UCSD-AML1 (cell line): ENCODE measurements at regions not wholly inside any gene's neighbourhood (a gene's known extent, or its start where the extent isn't known, plus 50 kb on each side); places are given as distances from the start of the nearest gene placed in this dataset.

Experiments
- DNase-seq: peaks from one replicate; lab custom pipeline; 2025; ENCODE audit not compliant: unreplicated experiment; lab: John Stamatoyannopoulos, UW

DNA sequence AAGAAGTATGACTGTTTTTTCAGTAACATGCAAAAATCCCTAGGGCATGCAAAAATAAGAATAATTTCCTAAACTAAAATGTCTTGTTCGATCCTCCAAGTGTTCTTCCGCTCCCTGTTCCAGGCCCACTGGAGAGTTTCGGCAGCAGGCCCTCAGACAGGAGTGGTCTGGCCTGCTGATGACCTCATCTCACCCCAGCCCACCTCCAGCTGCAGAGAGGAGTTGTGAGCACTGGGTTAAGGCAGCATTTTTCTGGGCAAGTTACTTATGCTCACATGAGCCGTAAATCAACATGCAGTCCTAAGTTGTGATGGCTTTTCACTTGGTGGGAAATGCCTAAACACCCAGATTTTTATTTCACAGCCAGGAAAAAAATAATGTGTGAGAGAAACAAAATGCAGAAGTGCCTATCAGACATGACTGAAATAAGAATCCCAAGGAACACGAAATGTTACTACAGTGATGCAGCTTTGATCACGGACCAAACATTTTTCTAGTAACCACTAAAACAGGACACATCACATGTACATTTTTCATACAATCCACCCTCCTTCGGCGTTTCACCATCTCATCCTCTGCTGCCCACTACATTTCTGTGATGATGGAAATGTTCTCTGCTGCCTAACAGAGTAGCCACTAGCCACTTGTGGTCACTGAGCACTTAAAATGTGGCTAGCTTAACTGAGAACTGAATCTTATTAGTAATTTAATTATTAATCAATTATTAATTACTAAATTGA is 153.3 kb upstream of the TBL1X start:
- no peak for DNase-seq

DNA sequence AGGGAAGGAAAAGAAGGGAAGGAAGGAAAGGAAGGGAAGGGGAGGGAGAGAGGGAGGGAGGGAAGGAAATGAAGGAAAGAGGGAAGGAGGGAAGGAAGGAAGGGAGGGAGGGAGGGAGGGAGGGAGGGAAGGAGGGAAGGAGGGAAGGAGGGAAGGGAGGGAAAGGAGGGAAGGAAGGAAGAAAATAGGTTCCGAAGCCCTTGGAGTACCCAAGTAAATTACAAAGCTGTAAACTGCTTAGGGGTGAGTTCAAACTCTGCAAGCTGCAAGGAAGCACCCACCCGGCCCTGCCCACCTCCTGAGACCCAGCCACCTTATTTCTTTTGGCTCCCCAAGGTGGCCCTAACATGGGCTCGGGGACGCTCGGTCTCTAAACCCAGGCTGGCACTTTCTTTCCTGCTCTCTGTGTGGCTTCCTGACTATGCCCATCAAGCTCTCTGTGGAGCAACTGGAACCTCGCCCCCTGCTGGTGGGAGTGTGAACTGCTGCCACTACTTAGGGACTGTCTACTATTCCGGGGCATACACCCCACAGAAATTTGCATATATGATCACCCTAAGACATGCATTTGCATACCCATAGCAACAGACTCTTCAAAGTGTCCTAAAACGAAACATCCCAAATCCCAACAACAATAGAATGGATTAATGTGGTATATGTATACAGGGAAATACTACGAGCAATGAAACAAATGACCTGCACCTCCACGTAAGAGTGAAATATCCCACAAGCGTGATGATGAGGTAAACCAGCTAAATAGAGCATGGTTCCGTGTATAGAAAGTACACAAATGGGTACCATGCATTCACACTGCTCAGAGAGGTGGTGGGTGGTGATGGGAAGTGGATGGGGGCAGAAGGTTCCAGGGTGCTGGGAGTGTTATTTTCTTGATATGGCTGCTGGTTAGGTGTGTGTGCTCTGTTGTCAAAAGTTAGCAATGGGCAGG is 151.7 kb upstream of the TBL1X start:
- DNase-seq: peak; percentile 58

DNA sequence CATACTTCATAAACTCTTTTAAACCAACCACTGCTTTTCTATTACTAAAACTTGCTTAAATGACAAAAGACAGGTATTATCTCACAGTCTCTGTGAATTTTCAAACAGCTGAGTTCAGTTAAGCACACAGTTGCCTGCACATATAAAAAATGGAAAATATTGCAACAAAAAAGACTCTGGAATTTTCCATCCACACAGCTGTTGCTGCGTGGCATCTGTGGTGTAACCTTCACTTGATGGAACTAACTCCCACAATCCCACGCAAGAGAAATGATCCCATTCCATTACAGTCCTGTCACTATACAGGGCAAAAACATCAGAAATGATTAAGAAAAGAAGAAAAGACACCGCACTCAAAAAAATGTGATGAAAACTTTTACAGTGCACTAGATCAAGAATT is 149.8 kb upstream of the TBL1X start:
- no peak for DNase-seq

DNA sequence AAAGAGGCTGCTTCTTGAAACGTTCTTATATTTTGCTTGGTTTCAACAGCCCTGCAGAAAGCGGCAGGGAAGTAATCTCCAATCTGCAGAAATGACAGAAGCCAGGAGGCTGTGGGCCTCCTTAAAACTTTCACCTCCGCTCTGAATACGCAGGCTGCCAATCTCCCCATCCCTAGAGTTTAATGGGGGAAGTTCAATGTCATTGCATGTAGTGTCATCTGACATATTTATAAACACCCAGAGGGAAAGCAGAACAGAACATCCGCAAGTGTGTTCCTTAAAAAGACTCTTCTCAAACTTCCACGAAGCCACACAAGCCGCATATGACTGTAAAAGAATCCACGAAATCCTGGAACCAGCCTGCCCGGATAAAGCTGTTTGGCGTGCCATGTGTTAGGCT is 148.8 kb upstream of the TBL1X start:
- peak; percentile 25 for DNase-seq

DNA sequence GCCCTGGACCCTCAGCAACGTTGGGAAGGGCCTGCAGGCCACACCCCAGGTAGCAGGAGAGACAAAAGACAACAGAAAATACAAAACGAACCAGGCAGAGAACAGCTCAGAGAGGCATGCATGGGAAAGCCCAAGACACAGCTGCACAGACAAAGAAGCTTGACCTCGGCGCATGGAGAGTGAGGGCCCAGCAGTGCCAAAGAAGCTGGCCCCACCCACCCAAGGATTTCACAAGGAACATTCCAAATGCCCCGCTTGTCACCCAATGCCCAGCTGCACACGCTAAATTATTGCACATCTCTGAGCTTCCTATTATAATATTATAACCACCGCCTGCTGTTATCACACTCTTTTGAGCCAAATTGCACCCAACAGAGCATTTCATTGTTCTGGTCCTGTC is 147.7 kb upstream of the TBL1X start:
- no peak for DNase-seq

DNA sequence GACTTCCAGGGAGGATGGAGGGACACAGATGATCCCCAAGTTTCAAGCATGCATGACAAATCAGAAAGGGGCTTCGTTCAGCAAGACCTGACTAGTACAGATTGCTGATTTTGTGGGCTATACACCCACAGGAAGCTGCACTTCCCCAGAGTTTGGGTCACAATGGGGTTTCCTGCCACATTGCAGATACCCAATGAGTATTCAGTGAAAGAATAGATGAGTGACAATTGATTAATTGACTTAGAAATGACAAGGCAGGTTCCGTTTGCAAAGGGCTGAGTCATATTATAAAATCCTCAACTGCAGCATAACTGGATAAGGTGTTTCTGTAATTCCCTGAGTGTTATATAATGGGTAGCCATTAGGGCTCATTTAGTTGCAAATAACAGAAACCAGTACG is 146.6 kb upstream of the TBL1X start:
- DNase-seq: peak; percentile 32

DNA sequence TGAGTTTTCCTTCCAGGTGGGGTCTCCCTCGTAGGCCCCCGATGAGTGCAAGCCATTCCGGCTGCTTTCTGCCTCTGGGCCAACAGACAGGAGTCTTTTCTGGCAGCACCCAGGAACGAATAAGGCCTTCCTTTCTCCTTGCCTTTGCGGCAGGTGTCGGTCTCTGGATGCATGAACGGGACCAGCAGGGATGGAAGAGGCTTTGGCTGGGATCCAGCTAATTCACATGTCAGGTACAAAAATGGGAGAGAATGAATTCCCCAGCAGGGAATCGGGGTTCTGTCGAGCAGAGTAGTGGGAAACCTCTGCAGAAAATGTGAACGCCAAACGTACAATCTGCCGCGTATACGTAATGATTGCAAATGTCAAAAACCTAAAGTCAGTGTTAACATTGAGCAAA is 146.1 kb upstream of the TBL1X start:
- no peak for DNase-seq

DNA sequence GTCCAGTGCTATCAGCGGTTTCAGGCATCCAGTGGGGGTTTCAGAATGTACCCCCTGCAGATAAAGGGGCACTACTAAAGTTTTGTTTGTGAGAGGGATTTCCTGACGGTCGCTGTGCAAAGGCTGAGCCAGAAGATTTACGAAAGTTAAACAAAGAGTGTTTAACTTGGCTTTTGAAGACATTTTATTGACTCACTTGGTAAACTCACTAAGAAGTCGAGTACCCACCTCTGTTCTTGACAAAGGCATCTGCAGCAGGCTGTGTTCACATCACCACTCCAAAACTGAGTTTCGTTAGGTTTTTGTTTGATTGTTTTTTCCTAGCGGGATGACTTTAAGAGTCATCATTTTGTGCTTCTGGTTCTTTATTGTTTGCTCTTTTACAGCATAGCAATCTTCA is 143.9 kb upstream of the TBL1X start:
- DNase-seq: no peak

DNA sequence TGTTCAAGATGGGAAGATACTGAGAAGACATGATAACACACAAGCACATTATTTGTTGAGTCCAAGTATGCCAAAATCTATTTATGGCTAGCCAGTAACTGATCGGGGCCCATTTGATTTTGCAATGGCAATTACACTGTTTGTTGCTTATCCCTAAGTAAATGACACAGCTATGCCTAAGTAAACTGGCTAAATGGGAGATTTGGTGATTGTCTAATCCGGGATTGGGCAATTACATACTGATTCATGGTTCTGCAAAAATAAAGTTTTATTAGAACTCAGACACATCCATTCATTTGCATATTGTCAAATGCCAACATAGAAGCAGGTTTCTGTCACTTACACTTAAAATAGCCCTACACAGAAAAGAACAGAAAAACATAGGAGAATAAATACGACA is 140.2 kb upstream of the TBL1X start:
- DNase-seq: no peak

DNA sequence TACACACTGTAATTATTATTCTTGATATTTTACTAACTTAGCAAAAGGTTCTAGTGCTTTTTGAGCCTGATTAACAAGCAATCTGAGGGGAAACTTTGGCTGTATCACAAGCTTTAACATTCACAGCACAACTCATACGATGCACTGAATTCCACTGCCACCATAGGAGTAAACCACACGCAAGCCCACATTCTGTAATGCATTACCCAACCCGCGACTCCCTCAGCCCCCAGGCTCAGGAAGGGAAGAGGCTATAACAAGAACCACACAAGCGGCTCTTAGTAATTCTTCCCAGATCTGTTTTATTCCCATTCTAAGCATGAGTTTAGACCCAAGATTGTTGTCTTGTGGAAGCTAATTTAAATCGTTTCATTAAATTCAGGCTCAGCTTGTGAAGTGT is 138.5 kb upstream of the TBL1X start:
- no peak for DNase-seq

DNA sequence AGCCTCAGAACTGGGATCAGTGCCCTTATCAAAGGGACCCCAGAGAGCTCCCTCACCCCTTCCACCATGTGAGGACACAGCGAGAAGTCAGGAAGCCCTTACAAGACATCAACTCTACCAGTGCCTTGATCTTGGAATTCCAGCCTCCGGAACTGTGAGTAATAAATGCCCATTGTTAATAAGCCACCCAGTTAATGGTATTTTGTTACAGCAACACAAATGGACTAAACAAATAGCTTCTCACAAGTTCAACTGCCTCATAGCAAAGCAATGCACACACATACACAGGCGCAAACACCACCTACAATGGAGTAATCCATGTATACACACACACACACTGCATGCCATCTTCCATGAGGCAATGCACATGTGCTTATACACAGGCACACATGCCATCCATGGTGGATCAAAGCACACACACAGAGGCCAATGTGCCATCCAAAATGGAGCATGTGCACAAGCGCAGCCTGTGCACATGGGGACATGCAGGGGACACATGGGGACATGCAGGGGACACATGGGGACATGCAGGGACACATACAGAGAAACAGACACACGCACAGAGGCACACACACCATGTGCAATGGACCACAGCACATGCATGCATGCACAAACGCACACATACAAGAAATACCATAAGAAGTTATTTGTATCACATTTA is 137.6 kb upstream of the TBL1X start:
- no peak for DNase-seq

DNA sequence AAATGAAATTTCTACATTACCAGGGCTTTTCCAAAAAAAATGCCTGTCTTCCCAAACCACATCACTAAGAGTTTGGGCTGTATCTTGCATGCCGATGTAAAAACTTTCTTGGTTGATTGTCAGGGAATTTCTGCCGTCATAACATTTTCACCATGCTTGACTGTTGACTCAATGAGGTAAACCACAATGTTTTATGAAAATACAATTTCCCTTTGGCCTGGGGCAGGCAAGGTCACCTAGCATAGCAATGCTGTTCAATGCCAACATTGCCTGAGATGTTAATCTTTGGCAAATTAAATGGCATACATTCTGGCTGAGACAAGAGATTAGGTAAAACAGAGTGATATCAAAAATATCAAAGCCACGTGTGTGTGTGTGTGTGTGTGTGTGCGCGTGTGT is 137.1 kb upstream of the TBL1X start:
- no peak for DNase-seq

DNA sequence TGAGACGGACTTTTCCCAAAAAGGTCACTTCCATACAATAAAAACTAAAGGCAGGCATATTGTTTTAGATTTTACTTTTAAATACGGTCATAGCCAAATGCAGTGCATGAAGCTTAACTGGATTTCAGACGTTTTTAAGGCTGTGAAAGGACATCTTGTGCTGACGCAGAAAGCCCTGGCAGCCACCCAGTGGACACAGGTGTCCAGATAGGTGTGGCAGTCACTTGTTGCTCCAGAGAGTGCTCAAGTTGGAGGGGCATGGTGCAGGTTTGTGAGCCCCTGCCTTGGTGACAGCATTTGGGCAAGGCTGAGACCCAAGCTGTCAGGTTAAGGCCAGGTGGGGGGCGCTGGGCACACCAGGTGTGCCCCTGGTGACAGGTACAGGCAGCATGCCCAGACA is 135.8 kb upstream of the TBL1X start:
- no peak for DNase-seq

DNA sequence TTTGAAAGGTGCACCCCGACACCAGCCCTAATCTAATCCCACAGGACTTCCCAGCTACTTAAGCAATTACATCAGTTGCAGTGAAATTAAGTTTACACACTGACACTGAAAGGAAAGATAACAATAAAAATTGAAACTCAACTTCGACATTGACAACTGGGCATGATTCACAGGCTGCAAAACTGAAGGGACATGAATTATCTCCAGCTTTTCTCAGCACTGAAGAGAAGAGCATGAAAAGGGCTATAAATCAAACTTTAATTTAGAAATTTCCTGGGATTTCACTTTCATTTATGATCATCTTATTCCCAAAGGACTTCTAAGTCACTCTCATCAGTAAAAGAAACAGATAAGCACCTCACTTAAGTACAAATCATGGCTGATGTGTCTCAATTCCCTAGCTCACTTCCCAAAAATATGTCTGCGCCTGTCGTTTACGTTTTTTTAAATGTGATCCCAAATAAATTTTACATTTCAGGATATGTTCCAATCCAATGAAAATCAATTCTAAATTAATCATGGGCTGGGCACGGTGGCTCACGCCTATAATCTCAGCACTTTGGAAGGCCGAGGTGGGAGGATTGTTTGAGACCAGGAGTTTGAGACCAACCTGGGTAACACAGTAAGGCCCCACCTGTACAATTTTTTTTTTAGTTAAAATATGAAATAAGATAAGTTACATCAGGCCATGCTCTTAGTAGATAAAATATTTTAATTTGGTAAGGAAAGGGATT is 134.4 kb upstream of the TBL1X start:
- DNase-seq: no peak

DNA sequence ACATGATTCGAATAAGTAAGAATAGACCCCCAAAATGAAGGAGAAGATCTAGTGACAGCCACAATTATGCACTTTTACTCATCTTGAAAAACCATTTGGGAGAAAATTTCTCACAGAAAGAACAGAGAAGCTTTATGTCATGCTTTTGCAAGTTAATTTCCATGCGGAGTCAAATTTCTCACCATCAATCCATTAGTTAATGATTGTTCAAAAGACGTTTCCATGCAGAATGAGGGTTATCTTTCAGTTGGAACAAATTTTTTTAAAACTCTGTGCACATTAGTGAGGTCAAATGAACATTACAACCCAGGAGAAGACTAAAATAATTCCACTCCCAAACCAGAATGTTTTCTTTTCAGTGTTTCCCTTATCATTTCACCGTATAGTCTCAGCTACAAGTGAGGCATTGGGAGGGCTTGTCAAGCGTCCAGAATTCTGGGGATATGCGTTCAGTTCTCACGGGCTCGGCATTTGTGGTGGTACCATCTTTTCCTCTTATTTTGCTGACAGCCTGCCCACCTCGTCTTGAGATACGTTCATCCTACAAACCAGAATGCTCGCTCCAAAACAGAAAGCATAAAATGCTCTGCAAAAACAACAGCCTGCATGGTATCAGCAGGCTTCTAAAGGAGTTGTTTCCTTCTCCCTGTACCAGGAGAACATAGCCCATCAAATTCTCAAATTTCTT is 130.8 kb upstream of the TBL1X start:
- DNase-seq: no peak

DNA sequence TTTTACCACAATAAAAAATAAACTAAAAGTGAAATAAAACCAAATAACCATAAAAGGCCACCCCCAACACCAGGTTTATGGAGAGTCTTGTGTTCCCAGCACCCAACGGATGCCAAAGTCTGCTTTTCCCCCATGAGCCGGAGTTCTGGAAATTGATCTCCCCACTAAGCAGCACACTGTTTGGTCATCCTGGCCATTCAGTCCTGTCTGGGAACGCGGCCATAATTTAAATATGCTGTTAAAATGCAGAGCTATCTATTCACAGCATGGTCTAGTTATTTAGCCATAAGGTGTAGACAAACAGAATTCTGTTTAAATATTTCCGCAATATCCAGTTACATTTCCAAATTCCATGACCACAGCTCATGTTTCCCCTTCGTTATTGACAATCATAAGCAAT is 129.6 kb upstream of the TBL1X start:
- DNase-seq: no peak

DNA sequence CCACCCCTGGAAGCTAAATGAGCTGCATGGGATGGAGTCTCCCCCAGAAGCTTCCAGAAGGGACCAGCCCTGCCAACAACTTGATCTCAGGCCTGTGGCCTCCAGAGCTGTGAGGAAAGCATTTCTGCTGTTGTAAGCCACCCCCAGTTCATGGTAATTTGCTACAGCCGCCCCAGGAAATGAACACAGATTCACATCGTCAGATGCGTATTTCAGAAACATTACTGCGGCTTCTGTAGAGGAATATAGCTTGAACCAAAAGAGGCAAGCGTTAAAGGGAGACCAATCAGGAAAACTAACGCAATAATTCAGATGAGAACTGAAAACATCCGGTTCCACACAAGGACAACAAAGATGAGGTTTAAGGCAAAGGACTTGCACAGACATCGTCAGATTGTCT is 128.4 kb upstream of the TBL1X start:
- DNase-seq: no peak

DNA sequence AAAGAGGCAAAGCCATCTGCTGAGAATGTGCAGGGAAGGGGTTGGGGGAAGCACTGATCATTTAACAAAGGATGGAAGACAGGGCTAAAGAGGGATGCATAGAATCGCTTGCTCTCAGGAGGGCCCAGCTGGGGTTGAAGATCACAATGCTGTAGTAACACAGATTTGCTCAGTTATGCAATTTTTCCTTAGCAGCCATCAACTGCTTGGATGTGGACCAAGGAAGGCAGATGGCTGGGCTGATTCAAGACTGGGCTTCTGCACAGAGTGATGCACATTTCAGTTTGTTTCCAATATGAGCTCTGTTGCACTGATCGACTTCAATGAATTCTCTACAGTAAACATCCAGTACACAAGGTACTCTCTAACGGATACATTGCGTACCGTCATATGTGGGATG is 127.8 kb upstream of the TBL1X start:
- no peak for DNase-seq

DNA sequence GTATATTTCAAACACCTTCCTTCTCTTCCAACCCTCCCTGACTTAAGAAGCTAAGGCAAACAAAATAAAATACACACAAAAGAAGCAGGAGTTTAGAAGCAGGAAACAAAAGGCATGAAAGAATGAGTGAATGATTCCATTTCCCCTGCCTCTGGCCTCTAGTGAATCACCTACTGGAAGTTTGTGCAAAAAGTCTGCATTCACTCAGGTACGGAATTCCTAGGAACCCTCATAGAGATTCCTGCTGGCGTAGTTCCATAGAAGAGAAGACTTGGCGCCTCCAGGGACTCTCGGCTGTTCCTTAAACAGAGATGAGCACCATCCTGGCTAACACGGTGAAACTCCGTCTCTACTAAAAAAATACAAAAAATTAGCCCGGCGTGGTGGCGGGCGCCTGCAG is 125.9 kb upstream of the TBL1X start:
- no peak for DNase-seq

DNA sequence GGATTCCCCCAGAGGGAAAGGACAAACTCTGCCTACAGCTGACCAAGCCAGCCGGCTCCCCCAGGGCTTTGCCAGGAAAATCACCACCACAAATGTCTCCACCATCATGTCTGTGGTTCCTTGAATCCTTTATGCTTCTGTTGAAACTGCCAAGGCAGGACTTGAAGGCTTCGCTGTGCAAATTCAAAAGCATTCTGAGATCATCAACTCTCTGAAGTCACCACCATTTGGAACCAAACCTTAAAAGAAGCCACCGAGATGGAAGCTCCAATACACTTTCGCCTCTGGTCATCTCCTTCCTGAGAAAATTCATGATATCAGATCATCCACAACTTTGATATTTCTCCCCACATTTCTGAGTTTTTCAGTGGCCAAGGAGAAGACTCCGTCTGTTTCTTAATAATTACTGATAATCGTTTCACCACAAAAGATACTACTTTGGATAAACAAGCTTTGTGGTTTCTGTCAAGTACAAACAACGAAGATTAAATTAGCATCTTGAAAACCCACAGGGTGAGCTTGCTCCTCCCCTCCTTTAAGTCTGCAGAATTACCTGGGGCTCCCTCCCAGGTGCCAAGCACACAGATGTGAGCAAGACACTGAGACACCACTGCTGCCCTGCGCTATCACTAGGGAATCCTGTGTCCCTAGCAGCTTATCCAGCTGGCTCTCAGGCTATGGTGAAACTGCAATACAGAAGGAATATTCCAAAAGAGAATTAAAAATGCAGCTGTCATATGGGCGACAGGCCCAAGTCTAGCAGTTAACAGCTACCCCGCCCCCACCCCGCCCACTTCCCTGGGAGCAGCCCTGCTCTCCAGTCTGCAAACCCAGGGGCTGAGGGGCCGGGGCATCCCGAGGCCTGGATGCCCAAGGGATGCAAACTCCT is 125.0 kb upstream of the TBL1X start:
- DNase-seq: no peak
